Left kidney (tissue), 1 donor: ENCODE measurements at regions not wholly inside any gene's neighbourhood (a gene's known extent, or its start where the extent isn't known, plus 50 kb on each side); places are given as distances from the start of the nearest gene placed in this dataset.
A peak's percentile ranks its signal among the peaks of the same experiment; 100 is the strongest.
"Not testable (repeated sequence)": the region's sequence is repeated elsewhere in the genome, so short reads cannot be mapped to it uniquely, and the experiment has no call there.

Source experiments
- DNase-seq: peaks from one replicate; pipeline ENCODE4 v3.0.0-alpha.2; 2013

- no peak for DNase-seq
These were observed 289.9 kb upstream of the RASA1 start for GRCh38 chr5:86977808-86978207.

GRCh38 chr5:86979811-86980411, 287.8 kb upstream of the RASA1 start:
- no peak for DNase-seq

GRCh38 chr5:86981898-86982297, 285.8 kb upstream of the RASA1 start:
- DNase-seq, result no peak

- DNase-seq, result no peak
These were observed 284.5 kb upstream of the RASA1 start for GRCh38 chr5:86983208-86983607.

- no peak for DNase-seq
These were observed 280.8 kb upstream of the RASA1 start for GRCh38 chr5:86986837-86987236.

GRCh38 chr5:86997516-86997915, 270.2 kb upstream of the RASA1 start:
- DNase-seq, result no peak

- no peak for DNase-seq
These were observed 267.7 kb upstream of the RASA1 start for GRCh38 chr5:86999951-87000350.

- no peak for DNase-seq
These were observed 265.2 kb upstream of the RASA1 start for GRCh38 chr5:87002485-87002884.

GRCh38 chr5:87004101-87004500, 263.6 kb upstream of the RASA1 start:
- DNase-seq, result no peak

GRCh38 chr5:87007737-87008136, 259.9 kb upstream of the RASA1 start:
- DNase-seq, result no peak

- no peak for DNase-seq
These were observed 258.7 kb upstream of the RASA1 start for GRCh38 chr5:87008751-87009560.

- no peak for DNase-seq
These were observed 256.9 kb upstream of the RASA1 start for GRCh38 chr5:87010736-87011135.

GRCh38 chr5:87015901-87016300, 251.8 kb upstream of the RASA1 start:
- DNase-seq, result no peak

GRCh38 chr5:87020099-87020934, 247.4 kb upstream of the RASA1 start:
- peak; percentile 17 for DNase-seq

- DNase-seq, result no peak
These were observed 245.3 kb upstream of the RASA1 start for GRCh38 chr5:87022415-87022814.

GRCh38 chr5:87027570-87027969, 240.1 kb upstream of the RASA1 start:
- no peak for DNase-seq

GRCh38 chr5:87029951-87030350, 237.7 kb upstream of the RASA1 start:
- DNase-seq, result no peak

- no peak for DNase-seq
These were observed 237.0 kb upstream of the RASA1 start for GRCh38 chr5:87030699-87031098.

GRCh38 chr5:87034557-87034956, 233.1 kb upstream of the RASA1 start:
- no peak for DNase-seq

GRCh38 chr5:87042554-87042953, 225.1 kb upstream of the RASA1 start:
- no peak for DNase-seq

GRCh38 chr5:87048156-87048555, 219.5 kb upstream of the RASA1 start:
- no peak for DNase-seq

GRCh38 chr5:87049012-87049411, 218.7 kb upstream of the RASA1 start:
- not testable (repeated sequence) for DNase-seq

GRCh38 chr5:87051502-87052113, 216.1 kb upstream of the RASA1 start:
- no peak for DNase-seq
